ENCODE measurements at regions not wholly inside any gene's neighbourhood (a gene's known extent, or its start where the extent isn't known, plus 50 kb on each side); places are given as distances from the start of the nearest gene placed in this dataset.

GRCh38 chr12:125619723-125620122 is 554.5 kb downstream of the AACS start (continued):
- TF ChIP-seq CHD7 (IDR thresholded peaks at IDR 0.05; ENCODE audit: insufficient replicate concordance, low read length) (no peak), SIN3A (conservative IDR thresholded peaks at IDR 0.05 in 1 of 2, IDR thresholded peaks at IDR 0.05 in 1 of 2; ENCODE audit: low read depth in 1 of 2, low read length in 2 of 2) (no peak), E2F6 (IDR thresholded peaks at IDR 0.05) (no peak), SP1 (IDR thresholded peaks at IDR 0.05; ENCODE audit: low read depth, low read length) (no peak), EGR1 (IDR thresholded peaks at IDR 0.05; ENCODE audit: borderline replicate concordance, low read depth, low read length) (no peak), GTF2F1 (IDR thresholded peaks at IDR 0.05; ENCODE audit: borderline replicate concordance, low read depth, low read length) (no peak), POLR2A (IDR thresholded peaks at IDR 0.05; ENCODE audit: control extremely low read depth in 1 of 2, low read depth in 2 of 2, low read length in 2 of 2) (no peak), KDM1A (IDR thresholded peaks at IDR 0.05; ENCODE audit: borderline replicate concordance, low read length) (no peak), RBBP5 (IDR thresholded peaks at IDR 0.05; ENCODE audit: borderline replicate concordance, low read depth, low read length) (no peak), CTBP2 (IDR thresholded peaks at IDR 0.05; ENCODE audit: borderline replicate concordance, insufficient read depth, insufficient read length, low read length) (no peak)
